Right lobe of liver (tissue), 6 donors: ENCODE measurements at regions not wholly inside any gene's neighbourhood (a gene's known extent, or its start where the extent isn't known, plus 50 kb on each side); places are given as distances from the start of the nearest gene placed in this dataset.

Experiments
- ATAC-seq, 4 donors: fragments of 200-7000 bp; cut with Tn5 transposase; one replicate each; pipeline ENCODE4 v1.9.1; 2020; ENCODE audit warnings: mild to moderate bottlenecking in 4 of 4, moderate library complexity in 4 of 4
- DNase-seq, 3 donors: peaks; one replicate each; pipeline ENCODE4 v3.0.0-alpha.2; 2020
- H3K27ac ChIP-seq, 3 donors: fragments of 200-600 bp; one replicate each; pipeline ENCODE4 v1.8.0; 2022
- H3K27me3 ChIP-seq, 2 donors: fragments of 200-600 bp; one replicate each; pipeline ENCODE4 v1.8.0; 2022
- H3K36me3 ChIP-seq, 4 donors: fragments of 200-600 bp; sonication (generic) in 1 of 4; one replicate each; pipeline versions ENCODE4 v1.5.1 to v1.8.0; 2017 to 2022; ENCODE audit warnings: control low read depth in 1 of 4
- H3K4me1 ChIP-seq, 4 donors: fragments of 200-600 bp; sonication (generic) in 1 of 4; one replicate each; pipeline versions ENCODE4 v1.5.1 to v1.8.0; 2017 to 2022; ENCODE audit warnings: control low read depth in 1 of 4
- H3K4me3 ChIP-seq, 3 donors: fragments of 200-600 bp; one replicate each; pipeline ENCODE4 v1.8.0; 2022
- H3K9me3 ChIP-seq, 4 donors: fragments of 200-600 bp; sonication (generic) in 1 of 4; one replicate each; pipeline versions ENCODE4 v1.5.1 to v1.8.0; 2017 to 2022; ENCODE audit warnings: control low read depth in 1 of 4
- CTCF ChIP-seq, 4 donors: fragments of 200-600 bp in 3 of 4; fragments of 450-650 bp in 1 of 4; IDR thresholded peaks; one replicate each; pipeline versions ENCODE4 v1.5.1 to v1.8.0; 2016 to 2022; ENCODE audit warnings: antibody characterized with exemption in 4 of 4, mild to moderate bottlenecking in 2 of 4
- POLR2A ChIP-seq: fragments of 450-650 bp; IDR thresholded peaks from one replicate; pipeline ENCODE4 v1.6.1; 2017; ENCODE audit warnings: antibody characterized with exemption, mild to moderate bottlenecking
- WGBS: methylation state at CpG from one replicate; pipeline ENCODE4 v1.1.6; 2018; ENCODE audit warnings: low coverage, low lambda C conversion rate; ENCODE audit not compliant: insufficient coverage; ENCODE audit errors: missing lambda C conversion rate; 5-methylcytosine and 5-hydroxymethylcytosine counted together
- intact Hi-C, 2 donors: fragments of 100-400 bp; cut with DNase I; formaldehyde crosslinking; loops; one replicate each; pipeline versions ENCODE4 v1.11.2 to v1.14.1; 2022
- donor health status: DM: no; HTN: yes; CAD: no.
- donor health status: DM: no; HTN: no; CAD: no.
- donor health status: DM: no; HTN: no; CAD: no.
- donor health status: DM: no; HTN: yes; CAD: no.
- donor health status: DM: no; HTN: yes; CAD: no.

DNA sequence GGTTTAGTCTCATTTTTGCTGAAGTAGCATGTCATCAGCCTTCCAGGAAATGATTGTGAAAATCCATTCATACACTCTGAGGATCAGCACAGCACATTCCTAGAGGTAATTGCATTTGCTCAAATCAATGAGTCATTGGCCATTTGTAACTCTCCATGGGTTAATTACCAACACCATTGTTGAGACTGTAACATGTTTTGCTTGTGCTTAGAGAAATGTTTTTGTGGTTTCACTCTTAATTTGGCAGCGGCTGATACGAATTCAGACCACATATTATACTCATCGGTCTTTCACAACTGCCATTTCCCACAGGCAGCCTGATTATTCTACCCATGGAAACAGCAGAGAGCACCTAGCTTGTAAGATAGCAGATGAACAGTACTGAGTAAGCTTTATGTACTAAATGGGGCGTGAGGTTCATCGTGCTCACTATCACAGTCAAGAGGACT, 110.3 kb downstream of the NHLRC3 start:
- no peak overlapping the region for H3K4me3 ChIP-seq
- no peaks in the 10 kb centered on the region for H3K9me3 ChIP-seq
- H3K27me3 ChIP-seq: no peaks in the 10 kb centered on the region
- peak in 1 of 4 donors; percentile 28 for ATAC-seq
- intact Hi-C loops: no loop called here
- no peaks in the 10 kb centered on the region for H3K4me1 ChIP-seq
- H3K27ac ChIP-seq: no peak overlapping the region
- DNase-seq: no peak
- TF ChIP-seq CTCF (IDR thresholded peaks at IDR 0.05): no peak
- no peak for TF ChIP-seq POLR2A
- H3K36me3 ChIP-seq: no peaks in the 10 kb centered on the region
- 65% methylated on average over 5 of the region's 5 CpGs for WGBS

- Histone ChIP-seq H3K4me1 (no peaks in the 10 kb centered on the region), H3K36me3 (no peaks in the 10 kb centered on the region), H3K4me3 (no peak overlapping the region), H3K27me3 (no peaks in the 10 kb centered on the region), H3K27ac (no peak overlapping the region), H3K9me3 (no peaks in the 10 kb centered on the region)
- DNase-seq (no peak), ATAC-seq (no peak)
- intact Hi-C loops: no loop called here
- WGBS: 37% methylated on average over 5 of the region's 5 CpGs
- TF ChIP-seq CTCF (IDR thresholded peaks at IDR 0.05): no peak
- TF ChIP-seq POLR2A: no peak
Measured at GRCh38 chr13:39149896-39150295, 111.6 kb downstream of the NHLRC3 start.

DNA sequence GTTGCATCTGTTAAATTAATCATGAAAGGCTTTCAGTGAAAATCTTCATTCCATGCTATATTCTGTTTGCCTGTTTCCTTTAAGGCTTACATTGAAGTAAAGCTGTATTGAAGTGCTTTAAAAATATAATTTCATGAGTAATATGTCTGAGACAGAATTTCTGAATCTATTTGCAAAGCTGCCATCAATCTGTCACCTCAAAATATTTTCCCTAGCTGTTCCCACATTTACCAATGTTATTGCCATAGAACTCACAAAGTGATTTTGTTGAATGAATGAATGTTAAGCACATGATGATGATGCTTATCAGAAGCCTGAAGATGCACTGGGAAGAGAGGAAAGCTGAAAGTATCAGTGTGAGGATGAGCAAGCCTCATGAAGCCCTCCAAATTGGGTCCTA, 115.8 kb downstream of the NHLRC3 start:
- no peak for TF ChIP-seq POLR2A
- TF ChIP-seq CTCF (IDR thresholded peaks at IDR 0.05): no peak
- ATAC-seq (no peak), DNase-seq (no peak)
- no peak overlapping the region for H3K27ac ChIP-seq
- no peaks in the 10 kb centered on the region for H3K36me3 ChIP-seq
- no peaks in the 10 kb centered on the region for H3K27me3 ChIP-seq
- H3K4me3 ChIP-seq: no peak overlapping the region
- intact Hi-C loops: no loop called here
- no peaks in the 10 kb centered on the region for H3K4me1 ChIP-seq
- H3K9me3 ChIP-seq: no peaks in the 10 kb centered on the region

- Histone ChIP-seq H3K27me3 (no peaks in the 10 kb centered on the region), H3K4me3 (no peak overlapping the region), H3K4me1 (no peaks in the 10 kb centered on the region), H3K9me3 (no peaks in the 10 kb centered on the region), H3K36me3 (no peaks in the 10 kb centered on the region), H3K27ac (no peak overlapping the region)
- DNase-seq (no peak), ATAC-seq (no peak)
- 61% methylated on average over 4 of the region's 4 CpGs for WGBS
- TF ChIP-seq POLR2A (no peak), CTCF (IDR thresholded peaks at IDR 0.05) (no peak)
- intact Hi-C loops: no loop called here
Measured at GRCh38 chr13:39159393-39159792, 121.1 kb downstream of the NHLRC3 start.

GRCh38 chr13:39159846-39160370, 121.7 kb downstream of the NHLRC3 start:
- no peak for ATAC-seq
- no peak overlapping the region for H3K27ac ChIP-seq
- H3K4me1 ChIP-seq: no peaks in the 10 kb centered on the region
- intact Hi-C loops: no loop called here
- no peaks in the 10 kb centered on the region for H3K9me3 ChIP-seq
- no peaks in the 10 kb centered on the region for H3K27me3 ChIP-seq
- no peak overlapping the region for H3K4me3 ChIP-seq
- no peaks in the 10 kb centered on the region for H3K36me3 ChIP-seq
- no peak for TF ChIP-seq POLR2A
- TF ChIP-seq CTCF (IDR thresholded peaks at IDR 0.05): no peak
- DNase-seq: no peak
- WGBS: 85% methylated on average over 1 of the region's 1 CpG
